ENCODE measurements at regions not wholly inside any gene's neighbourhood (a gene's known extent, or its start where the extent isn't known, plus 50 kb on each side); places are given as distances from the start of the nearest gene placed in this dataset.

DNA sequence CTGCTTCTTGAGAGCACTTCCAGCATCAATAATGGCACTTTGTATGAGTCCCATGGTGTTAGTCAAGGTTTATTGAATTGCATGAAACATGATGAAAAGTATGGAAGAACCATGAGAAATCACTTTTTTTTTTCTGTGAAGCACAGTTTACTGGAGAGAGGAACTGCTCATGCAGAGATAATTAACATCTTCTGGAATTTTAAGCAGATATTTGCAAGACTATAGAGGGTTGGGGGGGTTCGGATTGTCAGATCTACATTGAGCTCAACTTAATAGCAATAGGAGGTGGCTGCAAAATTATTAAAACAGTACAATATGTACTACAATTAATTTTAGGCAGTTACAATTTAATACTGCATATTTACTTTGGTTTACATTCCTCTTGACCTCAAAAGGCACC lies 204.4 kb upstream of the CDH10 start:
- no peaks in the 10 kb centered on the region for H3K27me3 Mint-ChIP-seq (ENCODE audit: low read depth, poor library complexity)
- H3K9me3 Mint-ChIP-seq: no peaks in the 10 kb centered on the region
- no peaks in the 10 kb centered on the region for H3K36me3 Mint-ChIP-seq (ENCODE audit: low read depth)
- TF ChIP-seq, protein P1, sequence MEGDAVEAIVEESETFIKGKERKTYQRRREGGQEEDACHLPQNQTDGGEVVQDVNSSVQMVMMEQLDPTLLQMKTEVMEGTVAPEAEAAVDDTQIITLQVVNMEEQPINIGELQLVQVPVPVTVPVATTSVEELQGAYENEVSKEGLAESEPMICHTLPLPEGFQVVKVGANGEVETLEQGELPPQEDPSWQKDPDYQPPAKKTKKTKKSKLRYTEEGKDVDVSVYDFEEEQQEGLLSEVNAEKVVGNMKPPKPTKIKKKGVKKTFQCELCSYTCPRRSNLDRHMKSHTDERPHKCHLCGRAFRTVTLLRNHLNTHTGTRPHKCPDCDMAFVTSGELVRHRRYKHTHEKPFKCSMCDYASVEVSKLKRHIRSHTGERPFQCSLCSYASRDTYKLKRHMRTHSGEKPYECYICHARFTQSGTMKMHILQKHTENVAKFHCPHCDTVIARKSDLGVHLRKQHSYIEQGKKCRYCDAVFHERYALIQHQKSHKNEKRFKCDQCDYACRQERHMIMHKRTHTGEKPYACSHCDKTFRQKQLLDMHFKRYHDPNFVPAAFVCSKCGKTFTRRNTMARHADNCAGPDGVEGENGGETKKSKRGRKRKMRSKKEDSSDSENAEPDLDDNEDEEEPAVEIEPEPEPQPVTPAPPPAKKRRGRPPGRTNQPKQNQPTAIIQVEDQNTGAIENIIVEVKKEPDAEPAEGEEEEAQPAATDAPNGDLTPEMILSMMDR (IDR thresholded peaks at IDR 0.05): no peak
- H3K4me3 Mint-ChIP-seq: no peak overlapping the region
- H3K27ac Mint-ChIP-seq: no peak overlapping the region
- no peaks in the 10 kb centered on the region for H3K4me1 Mint-ChIP-seq
- no peak for DNase-seq

DNA sequence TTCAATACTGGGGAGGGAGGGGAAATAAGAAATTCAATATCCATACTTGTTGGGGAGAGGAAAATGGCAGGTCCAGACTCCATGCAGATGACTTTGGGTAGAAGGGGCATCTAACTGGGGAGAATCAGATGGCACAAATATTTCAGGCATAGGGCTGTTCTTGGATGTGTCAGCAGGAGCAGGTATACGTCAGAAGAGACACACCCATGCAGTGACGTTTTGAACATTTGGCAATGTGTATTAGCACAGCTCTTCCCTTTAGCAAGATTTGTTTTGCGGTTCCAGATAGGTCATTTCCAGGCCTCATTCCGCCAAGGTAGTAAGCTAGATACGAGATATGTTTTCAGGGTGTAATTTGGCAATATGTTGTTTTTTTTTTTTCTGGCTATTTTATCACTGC lies 187.2 kb upstream of the CDH10 start:
- no peak overlapping the region for H3K27ac Mint-ChIP-seq
- no peak for DNase-seq
- peaks cover 9% of the 10 kb centered on the region for H3K4me1 Mint-ChIP-seq
- H3K4me3 Mint-ChIP-seq: no peak overlapping the region
- TF ChIP-seq, protein P1 (IDR thresholded peaks at IDR 0.05): no peak
- no peaks in the 10 kb centered on the region for H3K9me3 Mint-ChIP-seq
- no peaks in the 10 kb centered on the region for H3K27me3 Mint-ChIP-seq (ENCODE audit: low read depth, poor library complexity)
- no peaks in the 10 kb centered on the region for H3K36me3 Mint-ChIP-seq (ENCODE audit: low read depth)

DNA sequence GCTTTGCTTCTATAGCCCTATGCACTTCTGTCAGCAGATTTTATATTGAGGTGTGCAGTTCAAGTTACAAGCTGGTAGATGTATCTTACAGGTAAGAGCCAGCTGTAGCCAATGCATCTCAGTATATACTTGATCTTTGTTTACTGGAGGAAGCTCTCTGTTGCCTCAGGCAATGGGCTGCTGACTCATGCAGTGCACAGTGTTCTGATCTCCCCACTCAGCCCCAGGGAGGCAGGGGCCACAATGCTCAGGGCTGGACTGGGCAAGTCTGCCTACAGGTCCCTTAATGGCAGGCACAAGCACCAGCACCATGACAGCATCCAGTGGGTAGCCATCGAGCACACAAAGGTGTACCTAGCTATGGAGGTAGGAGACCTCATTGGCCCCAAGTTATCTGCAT lies 178.8 kb upstream of the CDH10 start:
- Mint-ChIP-seq H3K27ac (no peak overlapping the region), H3K9me3 (no peaks in the 10 kb centered on the region), H3K36me3 (ENCODE audit: low read depth) (no peaks in the 10 kb centered on the region), H3K4me1 (no peaks in the 10 kb centered on the region), H3K4me3 (no peak overlapping the region), H3K27me3 (ENCODE audit: low read depth, poor library complexity) (peaks cover 5% of the 10 kb centered on the region)
- no peak for DNase-seq
- TF ChIP-seq, protein P1 (IDR thresholded peaks at IDR 0.05): no peak

DNA sequence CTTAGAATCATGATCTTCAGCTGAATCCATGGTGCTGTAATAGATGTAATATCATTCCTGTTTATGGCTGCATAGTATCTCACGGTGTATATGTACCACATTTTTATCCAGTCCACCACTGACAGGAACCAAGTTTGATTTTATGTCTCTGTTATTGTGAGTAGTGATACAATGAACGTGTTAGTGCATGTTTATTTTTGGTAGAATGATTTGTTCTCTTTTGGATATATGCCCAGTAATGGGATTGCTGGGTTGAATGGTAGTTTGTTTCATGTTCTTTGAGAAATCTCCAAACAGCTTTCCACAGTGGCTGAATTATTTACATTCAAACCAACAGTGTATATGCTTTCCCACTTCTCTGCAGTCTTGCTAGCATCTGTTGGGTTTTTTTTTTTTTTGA lies 175.1 kb upstream of the CDH10 start:
- Mint-ChIP-seq H3K27me3 (ENCODE audit: low read depth, poor library complexity) (peaks cover 5% of the 10 kb centered on the region), H3K4me1 (no peaks in the 10 kb centered on the region), H3K4me3 (no peak overlapping the region), H3K27ac (no peak overlapping the region), H3K9me3 (no peaks in the 10 kb centered on the region), H3K36me3 (ENCODE audit: low read depth) (no peaks in the 10 kb centered on the region)
- no peak for DNase-seq
- TF ChIP-seq, protein P1 (IDR thresholded peaks at IDR 0.05): no peak

DNA sequence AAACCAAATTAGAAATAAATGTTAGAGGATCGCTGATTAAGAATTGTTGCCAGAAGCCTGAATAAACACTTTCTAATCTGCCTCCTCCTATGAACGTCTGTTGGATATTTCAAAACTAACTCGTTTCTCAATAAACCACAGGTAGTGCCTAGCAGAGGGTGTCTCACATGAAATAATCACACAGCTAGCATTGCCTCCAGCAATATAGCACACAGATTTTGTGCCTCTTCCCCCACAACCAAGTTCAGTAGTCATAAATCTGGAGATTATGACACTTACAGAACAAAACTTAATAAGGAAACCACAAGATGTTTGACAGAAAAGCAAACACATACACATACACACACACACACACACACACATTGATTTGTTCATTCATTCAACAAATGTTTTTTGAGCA lies 173.2 kb upstream of the CDH10 start:
- H3K27me3 Mint-ChIP-seq (ENCODE audit: low read depth, poor library complexity): peaks cover 5% of the 10 kb centered on the region
- H3K27ac Mint-ChIP-seq: no peak overlapping the region
- H3K4me3 Mint-ChIP-seq: no peak overlapping the region
- no peaks in the 10 kb centered on the region for H3K36me3 Mint-ChIP-seq (ENCODE audit: low read depth)
- TF ChIP-seq, protein P1 (IDR thresholded peaks at IDR 0.05): no peak
- no peak for DNase-seq
- no peaks in the 10 kb centered on the region for H3K4me1 Mint-ChIP-seq
- no peaks in the 10 kb centered on the region for H3K9me3 Mint-ChIP-seq

DNA sequence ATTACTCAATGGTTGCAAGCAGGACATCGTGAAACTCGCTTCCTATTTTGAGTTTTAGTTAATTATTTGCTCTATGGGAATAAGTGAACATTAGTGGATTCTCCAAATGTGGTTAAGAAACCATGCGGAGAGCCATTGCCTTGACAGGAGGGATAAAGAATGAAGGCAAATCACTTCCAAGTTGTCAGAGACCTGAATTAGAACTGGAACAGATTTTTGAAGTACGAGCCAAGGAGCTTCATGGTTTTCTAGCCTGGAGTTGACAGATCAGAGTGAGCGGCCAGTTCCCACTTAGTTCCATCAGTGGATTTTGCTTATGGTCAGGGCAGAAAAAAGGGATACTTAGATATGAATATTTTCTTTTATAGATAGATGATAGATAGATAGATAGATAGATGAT lies 171.4 kb upstream of the CDH10 start:
- Mint-ChIP-seq H3K9me3 (no peaks in the 10 kb centered on the region), H3K36me3 (ENCODE audit: low read depth) (no peaks in the 10 kb centered on the region), H3K4me3 (no peak overlapping the region), H3K4me1 (no peaks in the 10 kb centered on the region), H3K27me3 (ENCODE audit: low read depth, poor library complexity) (peaks cover 5% of the 10 kb centered on the region), H3K27ac (no peak overlapping the region)
- TF ChIP-seq, protein P1 (IDR thresholded peaks at IDR 0.05): no peak
- no peak for DNase-seq
